GM12801 (cell line): ENCODE measurements at regions not wholly inside any gene's neighbourhood (a gene's known extent, or its start where the extent isn't known, plus 50 kb on each side); places are given as distances from the start of the nearest gene placed in this dataset.

ENCODE experiments used
- CTCF ChIP-seq: IDR thresholded peaks from one replicate; pipeline ENCODE4 v1.5.1; 2011; ENCODE audit warnings: control low read depth; ENCODE audit not compliant: insufficient read length; ENCODE audit errors: extremely low read depth

- TF ChIP-seq CTCF, result no peak
These were observed 309.2 kb downstream of the LIG4 start for GRCh38 chr13:107906131-107906530.

GRCh38 chr13:107901996-107902562 lies 313.3 kb downstream of the LIG4 start:
- no peak for TF ChIP-seq CTCF

GRCh38 chr13:107901230-107901629 lies 314.1 kb downstream of the LIG4 start:
- TF ChIP-seq CTCF, result no peak

GRCh38 chr13:107900775-107901174 lies 314.6 kb downstream of the LIG4 start:
- TF ChIP-seq CTCF, result no peak

- TF ChIP-seq CTCF, result no peak
These were observed 329.2 kb downstream of the LIG4 start for GRCh38 chr13:107886118-107886517.

GRCh38 chr13:107884564-107884963 lies 330.8 kb downstream of the LIG4 start:
- no peak for TF ChIP-seq CTCF

- no peak for TF ChIP-seq CTCF
These were observed 331.7 kb downstream of the LIG4 start for GRCh38 chr13:107883561-107884175.
